ENCODE measurements at regions not wholly inside any gene's neighbourhood (a gene's known extent, or its start where the extent isn't known, plus 50 kb on each side); places are given as distances from the start of the nearest gene placed in this dataset.

- H3K27me3 ChIP-seq (replicated peaks; ENCODE audit: insufficient read depth, low read depth, low read length, poor library complexity): no peaks in the 10 kb centered on the region
- H3K36me3 ChIP-seq (ENCODE audit: insufficient read depth, low read length, poor library complexity, severe bottlenecking): no peaks in the 10 kb centered on the region
- H3K4me1 ChIP-seq (ENCODE audit: insufficient read depth, low read length, poor library complexity, severe bottlenecking): no peaks in the 10 kb centered on the region
- intact Hi-C loops (cut with micrococcal nuclease; ENCODE audit: unreplicated experiment): no loop called here
- BruUV-seq (replicated peaks): no TSS peak
- ChIA-PET POLR2A (ENCODE audit: low non-redundant PET) (no interaction called here), CTCF (no interaction called here)
- no peak for DNase-seq (ENCODE audit: low spot score)
- TF ChIP-seq EZH2 (IDR thresholded peaks at IDR 0.05; ENCODE audit: borderline replicate concordance, low read depth, low read length, poor library complexity, severe bottlenecking) (no peak), CTCF (conservative IDR thresholded peaks at IDR 0.05; ENCODE audit: low read depth, low read length) (no peak)
- H3K27ac ChIP-seq (ENCODE audit: low read depth, low read length, poor library complexity, severe bottlenecking): no peak overlapping the region
- H3K4me3 ChIP-seq (ENCODE audit: low read depth, low read length, poor library complexity, severe bottlenecking): no peak overlapping the region
- H3K9me3 ChIP-seq (ENCODE audit: low read depth, low read length, poor library complexity, severe bottlenecking): no peaks in the 10 kb centered on the region
Observed at GRCh38 chr2:30312916-30313315, 81.6 kb downstream of the LBH start.

DNA sequence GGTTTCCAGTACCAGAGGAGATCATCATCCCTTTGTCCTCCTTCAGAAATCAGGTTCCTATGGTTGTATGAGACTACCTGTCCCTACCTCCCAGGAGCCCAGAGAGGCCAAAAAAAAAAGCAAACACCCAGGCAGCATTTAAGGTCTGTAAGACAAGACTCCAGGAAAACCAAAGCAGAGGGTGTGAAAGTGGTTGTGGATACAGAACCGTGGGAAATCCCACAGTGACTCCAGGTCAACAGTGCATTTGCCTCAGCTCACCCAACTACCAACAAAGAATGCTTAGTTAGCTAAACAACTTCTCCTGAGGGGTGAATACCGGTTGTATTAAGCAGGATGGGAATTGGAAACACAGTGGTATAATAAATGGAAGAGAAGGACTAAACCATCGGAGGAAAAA lies 83.6 kb downstream of the LBH start:
- H3K4me1 ChIP-seq (ENCODE audit: insufficient read depth, low read length, poor library complexity, severe bottlenecking): no peaks in the 10 kb centered on the region
- intact Hi-C loops (cut with micrococcal nuclease; ENCODE audit: unreplicated experiment): no loop called here
- no peaks in the 10 kb centered on the region for H3K36me3 ChIP-seq (ENCODE audit: insufficient read depth, low read length, poor library complexity, severe bottlenecking)
- TF ChIP-seq EZH2 (IDR thresholded peaks at IDR 0.05; ENCODE audit: borderline replicate concordance, low read depth, low read length, poor library complexity, severe bottlenecking) (no peak), CTCF (conservative IDR thresholded peaks at IDR 0.05; ENCODE audit: low read depth, low read length) (no peak)
- ChIA-PET POLR2A (ENCODE audit: low non-redundant PET) (no interaction called here), CTCF (no interaction called here)
- no peak overlapping the region for H3K27ac ChIP-seq (ENCODE audit: low read depth, low read length, poor library complexity, severe bottlenecking)
- H3K9me3 ChIP-seq (ENCODE audit: low read depth, low read length, poor library complexity, severe bottlenecking): no peaks in the 10 kb centered on the region
- H3K4me3 ChIP-seq (ENCODE audit: low read depth, low read length, poor library complexity, severe bottlenecking): no peak overlapping the region
- DNase-seq (ENCODE audit: low spot score): no peak
- H3K27me3 ChIP-seq (replicated peaks; ENCODE audit: insufficient read depth, low read depth, low read length, poor library complexity): no peaks in the 10 kb centered on the region
- no TSS peak for BruUV-seq (replicated peaks)

DNA sequence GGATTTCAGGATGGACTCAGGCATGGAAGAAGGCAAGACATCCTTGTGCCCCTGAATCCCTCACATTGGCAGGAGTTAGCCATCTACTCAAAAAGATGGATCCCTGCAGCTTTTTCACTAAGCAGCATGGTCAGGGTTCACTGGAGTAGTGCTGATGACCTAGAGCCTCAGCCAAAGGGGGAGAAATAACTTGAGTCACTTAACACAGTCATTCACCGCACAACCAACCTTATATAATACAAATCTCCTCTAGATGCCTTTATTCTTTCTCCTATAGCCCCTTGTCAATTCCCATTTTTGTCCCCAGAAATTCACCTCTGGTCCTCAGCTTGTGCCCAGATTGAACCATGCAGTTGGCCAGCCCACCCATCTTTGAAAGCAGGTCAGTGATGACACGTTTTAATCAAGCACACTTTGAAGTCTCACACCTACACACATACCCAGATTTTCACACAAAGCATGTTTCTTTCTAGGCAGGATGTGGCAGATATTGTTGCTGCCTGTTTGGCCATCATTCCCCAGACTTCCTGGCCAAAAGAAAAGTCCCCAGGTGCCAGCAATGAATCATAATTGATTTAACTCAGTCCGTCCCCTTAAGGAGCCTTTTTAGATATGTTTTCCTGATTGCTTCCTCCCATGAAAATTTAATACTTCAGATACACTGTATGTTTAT lies 84.2 kb downstream of the LBH start:
- Histone ChIP-seq H3K36me3 (ENCODE audit: insufficient read depth, low read length, poor library complexity, severe bottlenecking) (no peaks in the 10 kb centered on the region), H3K9me3 (ENCODE audit: low read depth, low read length, poor library complexity, severe bottlenecking) (no peaks in the 10 kb centered on the region), H3K27me3 (replicated peaks; ENCODE audit: insufficient read depth, low read depth, low read length, poor library complexity) (no peaks in the 10 kb centered on the region), H3K4me3 (ENCODE audit: low read depth, low read length, poor library complexity, severe bottlenecking) (no peak overlapping the region), H3K27ac (ENCODE audit: low read depth, low read length, poor library complexity, severe bottlenecking) (no peak overlapping the region), H3K4me1 (ENCODE audit: insufficient read depth, low read length, poor library complexity, severe bottlenecking) (no peaks in the 10 kb centered on the region)
- TF ChIP-seq CTCF (conservative IDR thresholded peaks at IDR 0.05; ENCODE audit: low read depth, low read length) (no peak), EZH2 (IDR thresholded peaks at IDR 0.05; ENCODE audit: borderline replicate concordance, low read depth, low read length, poor library complexity, severe bottlenecking) (no peak)
- intact Hi-C loops (cut with micrococcal nuclease; ENCODE audit: unreplicated experiment): no loop called here
- ChIA-PET POLR2A (ENCODE audit: low non-redundant PET) (no interaction called here), CTCF (no interaction called here)
- BruUV-seq (replicated peaks): no TSS peak
- DNase-seq (ENCODE audit: low spot score): no peak

Measured in A673 (cell line).